Left ventricle myocardium inferior (tissue), 1 donor: ENCODE measurements at regions not wholly inside any gene's neighbourhood (a gene's known extent, or its start where the extent isn't known, plus 50 kb on each side); places are given as distances from the start of the nearest gene placed in this dataset.

Experiments
- DNase-seq: peaks from one replicate; pipeline ENCODE4 v3.0.0-alpha.2; 2020
- H3K27ac ChIP-seq: fragments of 200-600 bp; replicated peaks from 2 replicates; pipeline ENCODE4 v1.8.0; 2021
- H3K27me3 ChIP-seq: fragments of 200-600 bp; 2 replicates; pipeline ENCODE4 v1.8.0; 2021; ENCODE audit warnings: low read depth
- H3K36me3 ChIP-seq: fragments of 200-600 bp; 2 replicates; pipeline ENCODE4 v1.8.0; 2021
- H3K4me1 ChIP-seq: fragments of 200-600 bp; 2 replicates; pipeline ENCODE4 v1.8.0; 2021
- H3K4me3 ChIP-seq: fragments of 200-600 bp; 2 replicates; pipeline ENCODE4 v1.8.0; 2021; ENCODE audit warnings: mild to moderate bottlenecking, moderate library complexity
- H3K9me3 ChIP-seq: fragments of 200-600 bp; replicated peaks from 2 replicates; pipeline ENCODE4 v1.8.0; 2021
- CTCF ChIP-seq: fragments of 200-600 bp; IDR thresholded peaks from 2 replicates; pipeline ENCODE4 v1.8.0; 2021; ENCODE audit warnings: antibody characterized with exemption, mild to moderate bottlenecking, borderline replicate concordance
- intact Hi-C: fragments of 100-400 bp; cut with micrococcal nuclease; formaldehyde crosslinking; loops from one replicate; pipeline ENCODE4 v1.11.0; 2022
- donor health status: DM: no; HTN: yes; CAD: no; lungs with severe emphysema.

GRCh38 chr9:90979639-90980038, 178.0 kb downstream of the SYK start:
- no peak for DNase-seq
- Histone ChIP-seq H3K9me3 (no peaks in the 10 kb centered on the region), H3K4me1 (no peaks in the 10 kb centered on the region), H3K27ac (no peak overlapping the region), H3K36me3 (no peaks in the 10 kb centered on the region), H3K4me3 (no peak overlapping the region), H3K27me3 (peaks cover 9% of the 10 kb centered on the region)
- intact Hi-C loops, result no loop called here
- TF ChIP-seq CTCF, result no peak

GRCh38 chr9:90981726-90982125, 180.1 kb downstream of the SYK start:
- no peak for TF ChIP-seq CTCF
- no peaks in the 10 kb centered on the region for H3K36me3 ChIP-seq
- intact Hi-C loops, result no loop called here
- no peak overlapping the region for H3K4me3 ChIP-seq
- no peaks in the 10 kb centered on the region for H3K27me3 ChIP-seq
- no peaks in the 10 kb centered on the region for H3K4me1 ChIP-seq
- no peaks in the 10 kb centered on the region for H3K9me3 ChIP-seq
- DNase-seq, result no peak
- no peak overlapping the region for H3K27ac ChIP-seq

GRCh38 chr9:90983394-90983793, 181.8 kb downstream of the SYK start:
- no peak for DNase-seq
- Histone ChIP-seq H3K4me3 (no peak overlapping the region), H3K27ac (no peak overlapping the region), H3K27me3 (no peaks in the 10 kb centered on the region), H3K9me3 (no peaks in the 10 kb centered on the region), H3K36me3 (no peaks in the 10 kb centered on the region), H3K4me1 (no peaks in the 10 kb centered on the region)
- intact Hi-C loops, result no loop called here
- no peak for TF ChIP-seq CTCF

DNA sequence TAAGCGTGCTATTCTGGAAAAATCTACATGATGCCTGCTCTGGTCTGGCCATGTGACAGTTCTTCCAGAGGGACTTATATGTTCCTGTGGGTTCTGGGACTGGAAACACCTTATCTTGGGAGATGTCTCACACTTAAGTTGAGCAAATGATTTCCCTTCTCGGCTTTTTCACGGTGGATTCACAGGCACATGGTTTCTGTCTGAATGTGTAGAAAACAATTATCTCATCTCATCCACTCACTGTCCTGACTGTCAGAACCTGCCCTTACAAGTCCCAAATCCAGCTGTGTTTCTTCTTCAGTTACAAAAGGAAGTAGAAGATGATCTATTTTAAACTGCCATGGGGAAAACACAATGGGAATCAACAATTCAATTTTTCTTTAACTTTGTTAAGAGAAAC, 184.0 kb downstream of the SYK start:
- TF ChIP-seq CTCF, result no peak
- H3K27ac ChIP-seq, result no peak overlapping the region
- intact Hi-C loops, result no loop called here

DNA sequence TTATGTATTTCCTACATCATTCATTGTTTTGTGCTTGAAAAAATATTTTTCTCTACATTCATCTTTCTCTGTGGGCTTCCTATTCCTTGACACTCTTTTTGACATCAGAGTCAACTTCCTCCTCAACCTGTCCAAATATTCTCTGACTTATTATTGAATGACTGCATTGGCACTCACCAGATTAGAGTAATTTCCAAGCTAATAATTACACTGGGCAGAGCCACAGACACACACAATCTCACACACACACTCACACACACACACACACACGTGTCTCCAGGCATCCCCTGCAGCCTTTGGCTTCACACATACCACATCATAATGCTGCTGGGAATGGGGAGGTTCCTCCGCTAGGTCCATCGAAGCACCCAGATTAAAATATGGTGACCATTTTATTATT, 184.5 kb downstream of the SYK start:
- no peaks in the 10 kb centered on the region for H3K27me3 ChIP-seq
- no peak overlapping the region for H3K27ac ChIP-seq
- no peak overlapping the region for H3K4me3 ChIP-seq
- no peak for DNase-seq
- H3K4me1 ChIP-seq, result no peaks in the 10 kb centered on the region
- peaks cover 17% of the 10 kb centered on the region for H3K9me3 ChIP-seq
- no peaks in the 10 kb centered on the region for H3K36me3 ChIP-seq
- no peak for TF ChIP-seq CTCF
- intact Hi-C loops, result no loop called here

More for the DNA sequence above, 184.0 kb downstream of the SYK start:
- no peak for DNase-seq
- Histone ChIP-seq H3K4me3 (no peak overlapping the region), H3K9me3 (peaks cover 12% of the 10 kb centered on the region), H3K4me1 (no peaks in the 10 kb centered on the region), H3K36me3 (no peaks in the 10 kb centered on the region), H3K27me3 (no peaks in the 10 kb centered on the region)

DNA sequence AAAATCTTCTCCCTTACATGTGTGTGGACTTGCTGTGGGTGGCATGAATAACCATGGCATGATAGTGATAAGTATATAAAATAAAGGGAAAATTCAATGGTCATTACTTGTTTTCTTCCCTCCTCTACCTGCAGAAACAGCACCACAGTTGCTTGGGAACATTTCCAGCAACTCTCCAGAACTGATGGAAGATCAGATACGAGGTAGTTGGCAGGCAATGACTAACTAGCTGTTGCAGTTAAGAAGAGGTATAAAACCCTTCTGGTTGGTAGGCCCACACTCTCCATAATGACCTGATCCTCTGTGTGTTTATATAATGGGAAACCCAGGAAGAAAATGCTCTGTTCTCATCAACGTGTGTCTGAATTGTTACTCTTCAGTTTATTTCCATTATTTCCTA, 185.9 kb downstream of the SYK start:
- Histone ChIP-seq H3K27ac (no peak overlapping the region), H3K4me3 (no peak overlapping the region), H3K4me1 (no peaks in the 10 kb centered on the region), H3K27me3 (no peaks in the 10 kb centered on the region), H3K36me3 (no peaks in the 10 kb centered on the region), H3K9me3 (peaks cover 26% of the 10 kb centered on the region)
- TF ChIP-seq CTCF, result no peak
- intact Hi-C loops, result no loop called here
- no peak for DNase-seq
